Occipital lobe (tissue), 1 donor: ENCODE measurements at regions not wholly inside any gene's neighbourhood (a gene's known extent, or its start where the extent isn't known, plus 50 kb on each side); places are given as distances from the start of the nearest gene placed in this dataset.

Source experiments
- DNase-seq: peaks from one replicate; lab custom pipeline; 2025; lab: John Stamatoyannopoulos, UW

- no peak for DNase-seq
These were observed 64.8 kb upstream of the E2F7 start for GRCh38 chr12:77130193-77130592.

GRCh38 chr12:77124767-77125166, 59.4 kb upstream of the E2F7 start:
- DNase-seq: no peak

GRCh38 chr12:77122661-77123060, 57.3 kb upstream of the E2F7 start:
- no peak for DNase-seq

GRCh38 chr12:77122236-77122635, 56.9 kb upstream of the E2F7 start:
- DNase-seq: no peak

- no peak for DNase-seq
These were observed 55.1 kb upstream of the E2F7 start for GRCh38 chr12:77120156-77121085.

- no peak for DNase-seq
These were observed 53.3 kb upstream of the E2F7 start for GRCh38 chr12:77118696-77119095.

- no peak for DNase-seq
These were observed 50.9 kb upstream of the E2F7 start for GRCh38 chr12:77116277-77116676.

GRCh38 chr12:77115471-77115870, 50.1 kb upstream of the E2F7 start:
- no peak for DNase-seq
